ENCODE measurements at regions not wholly inside any gene's neighbourhood (a gene's known extent, or its start where the extent isn't known, plus 50 kb on each side); places are given as distances from the start of the nearest gene placed in this dataset.

GRCh38 chr12:124680863-124681778 lies 113.7 kb upstream of the NCOR2 start:
- Histone ChIP-seq H3K23ac (ENCODE audit: insufficient read length, low read depth, low read length) (no peak overlapping the region), H3T11ph (ENCODE audit: low read length) (no peak overlapping the region), H2BK12ac (ENCODE audit: insufficient read length, low read depth, low read length) (no peak overlapping the region), H3K27me3 (ENCODE audit: insufficient read depth, low read length) (no peaks in the 10 kb centered on the region), H3K18ac (ENCODE audit: insufficient read length, low read depth, low read length) (no peak overlapping the region), H3K4me1 (ENCODE audit: insufficient read depth, low read length) (no peaks in the 10 kb centered on the region; the same call in 1 of the 2 replicates), H3K23me2 (ENCODE audit: insufficient read length, low read depth, low read length, poor library complexity, severe bottlenecking) (no peaks in the 10 kb centered on the region), H3K27ac (ENCODE audit: insufficient read length, low read depth, low read length) (no peak overlapping the region), H4K91ac (ENCODE audit: insufficient read length, low read depth, low read length) (no peak overlapping the region), H3K79me2 (ENCODE audit: insufficient read depth, low read length) (no peaks in the 10 kb centered on the region), H2BK120ac (ENCODE audit: low read depth, low read length, poor library complexity, severe bottlenecking) (no peak overlapping the region), H3K79me1 (ENCODE audit: insufficient read depth, low read depth, low read length, poor library complexity, severe bottlenecking) (no peaks in the 10 kb centered on the region), H3K9ac (ENCODE audit: extremely low read depth, insufficient read length, low read length) (no peak overlapping the region), H2AK5ac (ENCODE audit: insufficient read length, low read length) (no peak overlapping the region), H3K14ac (ENCODE audit: insufficient read depth, low read length) (no peak overlapping the region), H4K5ac (ENCODE audit: insufficient read length, low read depth, low read length) (no peak overlapping the region), H2BK15ac (ENCODE audit: low read depth, low read length) (no peak overlapping the region), H2AFZ (ENCODE audit: low read length) (no peak overlapping the region), H3K4me2 (ENCODE audit: insufficient read depth, insufficient read length, low read length) (no peak overlapping the region), H2BK20ac (ENCODE audit: low read depth, low read length, poor library complexity, severe bottlenecking) (no peak overlapping the region), H3K4ac (ENCODE audit: low read depth, low read length) (no peak overlapping the region), H2BK5ac (ENCODE audit: insufficient read length, low read length) (no peak overlapping the region), H3K9me3 (ENCODE audit: control insufficient read depth, low read depth, low read length) (no peaks in the 10 kb centered on the region), H3K56ac (ENCODE audit: insufficient read length, low read depth, low read length) (no peak overlapping the region), H4K8ac (replicated peaks; ENCODE audit: insufficient read length, low read depth, low read length) (no peak overlapping the region), H4K20me1 (ENCODE audit: control insufficient read depth, insufficient read depth, insufficient read length) (no peaks in the 10 kb centered on the region)
- peak; percentile 60 for TF ChIP-seq CTCF (conservative IDR thresholded peaks at IDR 0.05)
- H3K4me3 Mint-ChIP-seq = no peak overlapping the region
- peak; percentile 74 for DNase-seq
- H3K4me1 Mint-ChIP-seq = peaks cover 23 to 44% of the 10 kb centered on the region in 2 experiments
- peak overlapping the region in 1 of 3 experiments; percentile 62; a peak in 2 of 7 replicates for H3K27ac Mint-ChIP-seq
- no peaks in the 10 kb centered on the region; a peak in 1 of 7 replicates for H3K36me3 Mint-ChIP-seq (ENCODE audit: insufficient read depth in 1 of 3, low read depth in 3 of 3)
- H3K9me3 Mint-ChIP-seq = peaks cover 0 to 2% of the 10 kb centered on the region in 2 experiments; a peak in 2 of 5 replicates
- WGBS (ENCODE audit: extremely low coverage, insufficient read length, low lambda C conversion rate) = no CpG with 5 or more reads among the region's 21 CpGs
- H3K27me3 Mint-ChIP-seq (ENCODE audit: low read depth) = peaks cover 2% of the 10 kb centered on the region

All from H9 (cell line).